Cerebellar cortex (tissue), 1 donor: ENCODE measurements at regions not wholly inside any gene's neighbourhood (a gene's known extent, or its start where the extent isn't known, plus 50 kb on each side); places are given as distances from the start of the nearest gene placed in this dataset.
"Not testable (repeated sequence)": the region's sequence is repeated elsewhere in the genome, so short reads cannot be mapped to it uniquely, and the experiment has no call there.

Experiments used
- DNase-seq: peaks from one replicate; pipeline ENCODE4 v3.0.0-alpha.2; 2015; ENCODE audit warnings: low spot score

DNA sequence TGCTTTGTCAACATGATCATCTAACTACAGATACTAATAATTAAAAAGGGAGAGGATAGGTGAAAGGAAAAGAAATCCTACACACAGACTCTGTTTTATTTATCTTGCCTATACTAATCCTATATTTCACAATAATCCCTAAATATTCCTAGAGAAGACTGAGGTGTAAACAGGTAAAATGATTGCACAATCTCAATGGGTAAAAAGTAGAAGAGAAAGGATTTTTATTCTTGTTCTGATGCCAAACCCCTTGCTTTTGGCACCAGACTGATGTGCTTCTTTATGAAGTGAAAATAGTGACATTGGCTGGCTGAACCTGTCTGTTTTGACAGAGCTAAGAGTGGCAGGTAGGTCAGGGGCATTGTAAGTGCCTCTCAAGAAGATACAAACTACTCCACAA is 101.9 kb upstream of the ZPLD1 start:
- no peak for DNase-seq

DNA sequence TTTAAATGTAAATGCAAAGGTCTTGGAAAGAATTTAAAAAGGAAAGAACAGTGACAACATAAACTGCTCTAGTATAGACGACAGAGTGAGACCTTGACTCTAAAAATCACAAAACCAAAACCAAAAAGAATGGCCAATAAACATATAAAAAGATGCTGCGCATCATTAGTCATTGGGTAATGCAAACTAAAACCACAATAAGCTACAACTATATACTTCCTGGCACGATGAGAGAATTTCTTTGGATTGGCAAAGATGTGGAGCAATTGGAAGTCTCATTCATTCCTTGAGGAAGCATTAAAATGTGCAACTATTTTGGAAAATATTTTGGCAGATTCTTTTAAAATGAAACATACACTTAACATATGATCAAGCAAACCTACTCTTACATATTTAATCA is 98.7 kb upstream of the ZPLD1 start:
- no peak for DNase-seq

DNA sequence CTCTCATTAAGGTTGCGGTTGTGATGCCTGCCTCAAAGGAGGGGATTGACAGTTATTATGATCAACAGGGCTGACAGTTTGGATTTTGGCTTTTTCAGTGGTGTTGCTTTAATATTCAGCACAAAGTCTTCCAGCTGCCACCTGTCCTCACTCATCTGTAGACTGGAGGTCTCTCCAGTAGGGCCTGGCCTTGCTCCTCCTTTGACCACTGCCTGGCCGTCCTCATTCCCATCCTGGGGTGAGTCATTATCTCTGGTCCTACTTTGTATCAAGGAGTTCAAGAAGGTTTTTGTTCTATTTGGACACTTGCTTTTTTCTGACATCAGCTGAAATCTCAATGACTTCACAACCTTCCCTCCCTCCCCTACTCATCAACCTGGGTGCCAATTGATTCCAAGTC is 95.1 kb upstream of the ZPLD1 start:
- no peak for DNase-seq

DNA sequence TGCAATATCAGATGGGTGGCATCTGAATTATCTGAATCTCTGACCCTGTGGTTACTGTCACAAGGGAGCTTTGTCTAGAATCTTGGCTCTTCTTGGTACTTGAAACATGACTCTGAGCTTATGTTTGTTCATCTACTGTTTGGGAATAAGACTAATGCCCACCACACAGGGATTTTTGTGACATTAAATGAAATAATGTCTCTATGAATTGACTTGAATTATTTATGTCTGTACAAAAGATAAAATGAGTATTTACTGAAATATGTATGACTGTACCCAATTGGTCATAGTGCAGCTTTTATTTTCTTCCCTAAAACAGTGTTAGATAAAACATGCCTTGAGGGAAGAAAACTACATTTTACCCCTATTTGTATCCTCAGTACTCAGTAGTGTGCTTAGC is 87.9 kb upstream of the ZPLD1 start:
- DNase-seq, result no peak

DNA sequence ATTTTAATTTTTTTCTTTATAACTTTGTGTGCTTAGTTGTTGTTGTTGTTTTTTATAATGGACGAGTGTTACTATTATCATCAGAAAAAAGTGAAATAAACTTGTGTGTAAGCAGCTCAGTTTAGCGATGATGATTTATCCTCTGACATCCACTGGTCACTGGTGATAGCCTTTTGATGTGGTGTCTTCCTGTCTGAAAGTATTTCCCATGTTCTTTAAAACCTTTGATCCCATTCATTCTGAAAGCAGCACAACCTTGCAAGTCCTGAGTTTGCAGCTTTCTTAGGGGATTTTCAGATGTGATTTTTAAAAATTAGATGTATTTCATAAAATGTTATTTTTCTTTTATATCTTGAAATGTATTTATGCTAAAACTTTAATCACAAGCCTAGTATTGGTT is 85.9 kb upstream of the ZPLD1 start:
- DNase-seq, result no peak

DNA sequence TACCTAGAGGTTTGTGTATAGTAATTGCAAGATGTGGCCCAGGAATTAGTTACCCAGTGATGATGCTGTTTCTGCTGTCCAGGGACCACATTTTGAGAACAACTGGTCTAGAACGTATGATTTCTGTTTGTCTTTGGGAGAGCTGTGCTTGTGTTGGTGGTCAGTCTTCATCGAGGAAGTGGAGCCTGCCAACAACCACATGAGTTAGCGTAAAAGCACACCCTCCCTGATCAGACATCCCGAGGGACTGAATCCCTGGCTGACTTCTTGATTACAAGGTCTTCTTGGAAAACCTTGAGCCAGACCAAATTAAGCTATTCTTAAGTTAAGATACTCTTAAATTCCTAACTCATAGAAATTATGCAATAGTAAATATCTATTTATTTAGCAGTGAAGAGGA is 81.7 kb upstream of the ZPLD1 start:
- no peak for DNase-seq

DNA sequence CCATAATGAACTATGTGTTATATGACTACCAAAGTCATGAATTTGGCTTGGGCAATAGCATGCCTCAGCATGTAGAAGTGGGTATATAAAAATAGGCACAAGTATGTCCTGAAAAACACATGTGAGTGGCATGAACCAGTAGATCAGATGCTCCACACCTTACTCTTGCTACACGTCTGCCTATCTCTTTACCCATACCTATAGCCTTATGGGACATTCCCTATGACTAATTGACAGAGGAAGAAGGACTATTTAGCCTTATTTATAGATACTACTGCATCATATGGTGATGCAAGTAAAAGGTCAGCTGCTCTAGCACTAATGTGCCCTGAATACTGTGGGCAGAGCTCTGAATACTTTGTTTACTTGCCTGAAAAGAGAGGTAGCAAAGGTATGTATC is 81.0 kb upstream of the ZPLD1 start:
- no peak for DNase-seq

DNA sequence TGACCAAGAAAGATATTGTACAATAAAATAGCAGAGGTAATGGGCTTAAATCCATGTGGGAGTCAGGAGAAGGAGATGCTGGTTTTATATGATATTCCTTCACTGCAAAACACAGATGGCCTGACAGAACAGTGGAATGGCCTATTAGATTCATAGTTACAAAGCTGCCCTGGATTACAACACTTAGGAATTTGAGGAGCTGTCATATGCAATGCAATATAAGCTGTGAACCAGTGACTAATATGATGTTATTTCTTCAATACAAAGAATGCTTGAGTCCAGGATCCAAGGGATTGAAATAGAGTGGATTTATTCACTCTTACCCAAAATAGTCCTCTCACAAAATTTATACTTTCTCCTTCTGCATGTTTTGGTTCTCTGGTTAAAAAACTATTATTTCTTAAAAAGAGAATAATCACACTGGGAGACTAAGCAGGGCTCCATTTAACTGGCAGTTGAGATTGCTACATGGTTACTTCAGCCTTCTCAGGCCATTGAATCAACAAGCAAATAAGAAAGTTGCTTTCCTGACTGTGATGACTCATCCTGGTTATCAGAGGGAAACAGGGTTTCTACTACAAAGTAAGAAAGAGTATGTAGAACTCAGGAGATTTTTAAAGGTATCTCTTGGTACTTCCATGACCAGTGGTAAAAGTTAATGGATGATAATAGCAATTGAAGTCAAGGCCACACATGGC is 79.8 kb upstream of the ZPLD1 start:
- DNase-seq, result no peak

DNA sequence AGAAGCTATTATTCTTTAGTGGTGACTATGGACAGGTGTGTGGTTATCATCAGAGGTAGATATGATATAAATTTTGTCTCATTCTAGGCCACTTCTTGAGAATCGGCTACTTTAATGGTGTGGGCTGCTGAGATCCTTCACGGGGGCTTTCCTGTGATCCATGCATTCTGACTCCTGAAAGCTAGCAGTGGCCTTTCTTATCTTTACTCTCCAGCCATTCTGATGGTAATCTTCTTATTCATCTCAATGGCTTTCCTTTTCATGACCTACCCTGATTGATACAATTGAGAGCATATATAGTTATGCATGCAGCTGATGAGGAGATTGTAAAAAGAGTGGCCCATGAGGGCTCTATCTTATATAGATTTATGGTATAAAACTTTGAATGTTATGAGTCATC is 78.3 kb upstream of the ZPLD1 start:
- no peak for DNase-seq

DNA sequence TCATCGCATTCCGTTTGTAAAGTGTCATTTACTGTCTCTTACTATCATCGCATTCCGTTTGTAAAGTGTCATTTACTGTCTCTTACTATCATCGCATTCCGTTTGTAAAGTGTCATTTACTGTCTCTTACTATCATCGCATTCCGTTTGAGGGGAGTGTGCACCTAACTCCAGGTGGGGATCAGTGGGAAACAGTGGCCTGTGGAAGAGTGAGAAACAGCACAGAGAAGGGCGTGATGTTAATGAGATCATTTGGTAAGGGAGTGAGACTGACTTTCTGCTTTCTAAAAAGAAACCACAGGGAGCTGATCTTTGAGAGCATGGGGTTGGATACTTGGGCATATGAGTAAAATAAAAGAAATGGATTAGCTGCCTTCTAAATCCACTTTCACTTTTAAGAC is 77.5 kb upstream of the ZPLD1 start:
- not testable (repeated sequence) for DNase-seq

DNA sequence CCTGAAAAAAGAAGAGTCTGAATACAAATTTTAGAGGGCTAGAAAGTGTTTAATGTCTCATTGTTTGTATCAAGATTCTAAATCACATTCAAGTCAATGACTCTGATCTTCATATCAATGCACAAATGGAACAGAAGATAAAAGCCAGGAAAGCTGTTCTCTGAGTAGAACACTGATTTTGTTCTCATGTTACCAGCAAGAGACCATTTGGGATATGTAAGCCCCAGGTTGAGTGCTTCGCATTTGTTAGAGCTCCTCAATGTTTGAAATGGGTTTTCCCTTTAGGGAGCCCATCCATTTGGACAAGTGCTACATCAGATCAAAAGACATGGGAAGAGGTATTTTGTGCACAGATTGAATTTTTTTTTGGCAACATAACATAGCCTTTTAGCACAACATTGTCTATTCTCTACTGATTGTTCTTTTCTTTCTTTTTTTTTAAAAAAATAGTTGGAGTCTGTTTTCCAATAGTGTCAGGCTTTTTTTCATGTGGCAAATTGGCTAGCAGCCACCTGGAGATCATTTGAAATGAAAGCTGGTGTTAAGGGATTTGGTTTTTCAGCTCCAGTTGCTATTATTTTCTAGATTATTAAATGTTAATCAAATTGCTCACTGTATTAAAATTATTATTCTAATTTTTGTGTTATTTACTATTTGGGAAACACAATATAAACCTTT is 74.5 kb upstream of the ZPLD1 start:
- DNase-seq, result no peak

DNA sequence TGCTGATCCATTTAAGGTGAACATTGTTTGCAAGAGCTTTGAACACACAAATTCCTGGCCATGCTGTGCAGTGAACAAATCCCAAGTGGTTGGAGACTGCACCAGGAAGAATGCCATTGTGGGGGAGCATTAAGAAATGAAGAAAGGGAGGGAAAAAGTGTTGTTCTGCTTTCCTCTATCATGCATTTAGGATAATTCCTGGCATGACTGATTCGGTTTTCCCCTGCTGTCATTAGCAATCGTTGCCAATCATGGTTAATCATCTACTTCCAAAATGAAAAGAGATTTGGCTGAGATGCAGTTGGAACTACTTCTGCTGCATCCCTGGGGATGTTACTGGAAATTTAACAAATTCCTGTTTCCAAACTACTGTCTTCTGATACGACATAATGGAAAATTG is 73.7 kb upstream of the ZPLD1 start:
- DNase-seq, result no peak

DNA sequence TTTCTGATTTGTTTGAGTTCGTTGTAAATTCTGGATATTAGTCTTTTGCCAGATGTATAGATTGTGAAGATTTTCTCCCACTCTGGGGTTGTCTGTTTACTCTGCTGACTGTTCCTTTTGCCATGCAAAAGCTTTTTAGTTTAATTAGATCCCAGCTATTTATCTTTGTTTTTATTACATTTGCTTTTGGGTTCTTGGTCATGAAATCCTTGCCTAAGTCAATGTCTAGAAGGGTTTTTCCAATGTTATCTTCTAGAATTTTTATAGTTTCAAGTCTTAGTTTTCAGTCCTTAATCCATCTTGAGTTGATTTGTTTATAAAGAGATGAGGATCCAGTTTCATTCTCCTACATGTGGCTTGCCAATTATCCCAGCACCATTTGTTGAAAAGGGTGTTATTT is 68.7 kb upstream of the ZPLD1 start:
- DNase-seq, result not testable (repeated sequence)

DNA sequence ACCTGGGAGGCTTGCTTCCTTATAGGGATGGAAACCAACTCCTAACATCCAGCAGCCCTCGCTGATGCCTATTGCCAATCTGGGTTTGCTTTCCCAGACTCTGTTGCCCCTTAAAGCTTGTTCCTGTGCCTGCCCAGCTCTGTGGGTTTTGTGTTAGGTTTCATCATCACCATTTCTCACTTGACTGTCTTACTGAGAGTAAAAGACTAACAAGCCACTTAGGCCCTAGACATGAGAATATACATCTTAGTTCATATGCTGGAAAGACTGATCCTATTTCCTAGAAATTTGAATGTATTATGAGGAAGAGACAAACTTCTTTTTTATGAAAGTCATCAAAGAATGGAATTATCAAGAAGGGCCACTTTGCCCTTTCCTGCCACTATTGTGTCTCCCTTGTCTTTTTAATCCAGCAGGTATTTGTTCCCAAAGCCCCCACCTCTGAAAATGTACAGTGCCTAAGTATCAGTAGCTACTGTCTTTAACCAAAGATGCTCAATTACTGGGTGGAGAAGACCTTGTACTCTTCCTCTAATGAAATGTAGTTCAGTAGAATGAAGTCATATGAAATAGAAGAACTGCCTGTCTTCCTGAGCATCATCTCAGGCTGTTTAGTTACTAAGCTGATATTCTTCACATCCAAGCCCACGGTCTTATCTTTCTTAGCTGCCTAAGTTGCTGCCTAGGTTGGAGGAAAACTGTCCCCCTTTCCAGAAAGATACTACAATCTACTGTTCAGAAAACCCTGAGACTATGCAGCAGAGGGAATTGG is 59.8 kb upstream of the ZPLD1 start:
- no peak for DNase-seq

DNA sequence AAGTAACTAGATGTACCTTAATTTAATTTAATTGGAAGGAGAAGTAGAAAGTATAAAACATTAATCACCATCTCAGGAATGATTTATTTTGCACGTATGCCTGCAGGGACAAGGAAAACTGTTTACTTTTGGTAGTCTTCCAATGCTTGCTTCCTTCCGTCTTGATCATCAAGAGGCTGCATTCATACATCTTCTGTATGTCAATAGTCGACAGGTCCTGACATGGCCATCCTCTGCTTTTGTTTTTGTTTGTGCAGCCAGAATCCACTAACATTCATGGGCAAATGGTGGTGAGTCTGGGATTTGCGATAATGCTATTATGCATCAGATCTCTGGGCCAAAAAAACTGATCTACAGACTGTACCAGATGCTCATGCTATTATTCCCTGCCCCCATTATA is 56.6 kb upstream of the ZPLD1 start:
- no peak for DNase-seq

DNA sequence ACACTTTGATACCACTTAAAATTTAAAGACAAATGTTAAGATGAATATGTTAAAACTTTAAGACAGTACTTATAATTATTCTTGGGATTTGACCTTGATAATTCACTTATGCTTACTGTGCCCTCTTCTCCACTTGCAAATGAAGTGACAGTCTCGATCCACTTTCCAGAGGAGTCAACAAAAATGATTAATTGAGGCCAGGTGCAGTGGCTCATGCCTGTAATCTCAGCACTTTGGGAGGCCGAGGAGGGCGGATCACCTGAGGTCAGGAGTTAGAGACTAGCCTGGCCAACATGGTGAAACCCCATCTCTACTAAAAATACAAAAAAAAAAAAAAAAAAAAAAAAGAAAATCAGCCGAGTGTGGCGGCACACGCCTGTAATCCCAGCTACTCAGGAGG is 52.6 kb upstream of the ZPLD1 start:
- DNase-seq, result not testable (repeated sequence)
